ENCODE measurements at regions not wholly inside any gene's neighbourhood (a gene's known extent, or its start where the extent isn't known, plus 50 kb on each side); places are given as distances from the start of the nearest gene placed in this dataset.

DNA sequence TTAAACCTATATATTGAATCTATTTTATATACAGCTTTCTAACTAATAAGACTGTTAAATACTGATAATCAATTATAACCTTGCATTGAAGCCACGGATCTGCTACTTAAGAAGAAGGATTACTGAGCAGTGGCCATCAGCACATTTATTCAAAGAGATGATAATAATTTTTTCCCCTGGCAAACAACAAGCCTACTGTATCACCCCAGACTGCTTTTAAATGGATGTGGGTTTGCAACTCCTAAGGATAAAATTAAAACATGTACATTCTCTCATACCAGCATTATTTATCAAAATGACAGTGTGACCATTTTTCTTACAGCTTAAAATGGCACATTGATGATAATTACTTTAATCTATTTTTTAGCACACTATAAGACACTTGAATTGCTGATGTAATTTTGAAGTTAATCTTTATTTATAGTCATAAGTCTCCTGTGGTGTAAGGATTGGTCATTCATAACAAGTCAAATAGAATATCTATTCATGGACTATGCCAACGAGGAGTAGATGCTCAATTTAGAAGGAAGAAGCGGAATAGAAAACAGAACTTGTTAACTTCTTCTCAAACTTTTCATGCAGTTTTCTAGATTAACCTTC lies 517.7 kb downstream of the METTL4 start:
- TF ChIP-seq POLR2A (IDR thresholded peaks at IDR 0.05), result no peak
- TF ChIP-seq, protein P1, sequence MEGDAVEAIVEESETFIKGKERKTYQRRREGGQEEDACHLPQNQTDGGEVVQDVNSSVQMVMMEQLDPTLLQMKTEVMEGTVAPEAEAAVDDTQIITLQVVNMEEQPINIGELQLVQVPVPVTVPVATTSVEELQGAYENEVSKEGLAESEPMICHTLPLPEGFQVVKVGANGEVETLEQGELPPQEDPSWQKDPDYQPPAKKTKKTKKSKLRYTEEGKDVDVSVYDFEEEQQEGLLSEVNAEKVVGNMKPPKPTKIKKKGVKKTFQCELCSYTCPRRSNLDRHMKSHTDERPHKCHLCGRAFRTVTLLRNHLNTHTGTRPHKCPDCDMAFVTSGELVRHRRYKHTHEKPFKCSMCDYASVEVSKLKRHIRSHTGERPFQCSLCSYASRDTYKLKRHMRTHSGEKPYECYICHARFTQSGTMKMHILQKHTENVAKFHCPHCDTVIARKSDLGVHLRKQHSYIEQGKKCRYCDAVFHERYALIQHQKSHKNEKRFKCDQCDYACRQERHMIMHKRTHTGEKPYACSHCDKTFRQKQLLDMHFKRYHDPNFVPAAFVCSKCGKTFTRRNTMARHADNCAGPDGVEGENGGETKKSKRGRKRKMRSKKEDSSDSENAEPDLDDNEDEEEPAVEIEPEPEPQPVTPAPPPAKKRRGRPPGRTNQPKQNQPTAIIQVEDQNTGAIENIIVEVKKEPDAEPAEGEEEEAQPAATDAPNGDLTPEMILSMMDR (IDR thresholded peaks at IDR 0.05), result no peak

Data from right lobe of liver (tissue), 4 donors.